IPS-18a (cell line): ENCODE measurements at regions not wholly inside any gene's neighbourhood (a gene's known extent, or its start where the extent isn't known, plus 50 kb on each side); places are given as distances from the start of the nearest gene placed in this dataset.

Experiments
- H3K27ac ChIP-seq: one replicate; pipeline ENCODE4 v1.5.1; 2013; ENCODE audit warnings: low read length
- H3K27me3 ChIP-seq: one replicate; pipeline ENCODE4 v1.6.1; 2013; ENCODE audit warnings: mild to moderate bottlenecking, low read length; ENCODE audit not compliant: control insufficient read depth, insufficient read depth
- H3K36me3 ChIP-seq: one replicate; pipeline ENCODE4 v1.6.1; 2013; ENCODE audit warnings: low read depth, low read length; ENCODE audit not compliant: control insufficient read depth
- H3K4me1 ChIP-seq: one replicate; pipeline ENCODE4 v1.6.1; 2013; ENCODE audit warnings: low read depth, low read length; ENCODE audit not compliant: control insufficient read depth
- H3K4me3 ChIP-seq: one replicate; pipeline ENCODE4 v1.5.1; 2013; ENCODE audit warnings: low read length
- H3K9ac ChIP-seq: one replicate; pipeline ENCODE4 v1.6.1; 2013; ENCODE audit warnings: mild to moderate bottlenecking, low read length, moderate library complexity
- H3K9me3 ChIP-seq: one replicate; pipeline ENCODE4 v1.6.1; 2013; ENCODE audit warnings: low read depth, low read length; ENCODE audit not compliant: control insufficient read depth

DNA sequence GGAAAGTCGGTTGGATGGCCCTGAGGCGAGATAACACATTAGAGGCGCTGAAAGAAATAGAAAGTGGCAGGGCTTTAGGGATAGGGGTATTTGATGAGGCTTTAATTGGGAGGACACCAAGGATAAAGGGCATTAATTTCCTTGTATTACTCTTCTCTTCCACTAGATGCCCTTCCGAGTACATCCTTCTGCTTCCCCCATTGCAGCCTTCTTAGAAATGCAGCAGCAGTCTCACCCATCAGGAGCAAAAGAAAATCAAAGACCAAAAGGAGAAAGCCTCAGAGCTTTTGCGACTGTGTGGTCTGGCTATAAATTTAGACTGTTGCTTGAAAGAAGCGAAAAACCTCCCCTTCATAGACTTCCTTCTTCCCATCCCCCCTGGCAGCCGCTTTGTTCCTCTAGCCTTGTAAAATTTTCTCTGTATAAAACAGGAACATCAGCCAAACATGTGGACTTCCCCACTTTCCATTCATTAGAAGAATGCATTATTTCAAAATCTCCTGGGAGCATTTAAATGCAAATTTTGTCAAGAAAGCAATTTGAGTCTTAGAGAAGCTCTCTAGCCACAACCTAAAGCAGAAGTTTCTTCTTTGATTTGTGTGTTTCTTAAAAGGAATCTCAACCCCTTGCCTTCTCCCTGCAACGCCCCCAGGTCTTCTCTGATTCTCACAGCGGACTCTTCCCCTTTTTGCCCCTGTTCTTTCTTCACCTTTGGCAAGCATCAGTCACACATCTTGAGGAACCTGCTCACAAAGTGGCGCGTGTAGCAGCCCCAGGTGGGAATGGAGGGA is 76.6 kb downstream of the NDUFS5 start:
- peak overlapping the region; percentile 91 for H3K9ac ChIP-seq
- no peaks in the 10 kb centered on the region for H3K27me3 ChIP-seq
- H3K4me1 ChIP-seq = peaks cover 44% of the 10 kb centered on the region
- peak overlapping the region; percentile 86 for H3K4me3 ChIP-seq
- H3K36me3 ChIP-seq = no peaks in the 10 kb centered on the region
- H3K9me3 ChIP-seq = no peaks in the 10 kb centered on the region
- peak overlapping the region; percentile 66 for H3K27ac ChIP-seq

DNA sequence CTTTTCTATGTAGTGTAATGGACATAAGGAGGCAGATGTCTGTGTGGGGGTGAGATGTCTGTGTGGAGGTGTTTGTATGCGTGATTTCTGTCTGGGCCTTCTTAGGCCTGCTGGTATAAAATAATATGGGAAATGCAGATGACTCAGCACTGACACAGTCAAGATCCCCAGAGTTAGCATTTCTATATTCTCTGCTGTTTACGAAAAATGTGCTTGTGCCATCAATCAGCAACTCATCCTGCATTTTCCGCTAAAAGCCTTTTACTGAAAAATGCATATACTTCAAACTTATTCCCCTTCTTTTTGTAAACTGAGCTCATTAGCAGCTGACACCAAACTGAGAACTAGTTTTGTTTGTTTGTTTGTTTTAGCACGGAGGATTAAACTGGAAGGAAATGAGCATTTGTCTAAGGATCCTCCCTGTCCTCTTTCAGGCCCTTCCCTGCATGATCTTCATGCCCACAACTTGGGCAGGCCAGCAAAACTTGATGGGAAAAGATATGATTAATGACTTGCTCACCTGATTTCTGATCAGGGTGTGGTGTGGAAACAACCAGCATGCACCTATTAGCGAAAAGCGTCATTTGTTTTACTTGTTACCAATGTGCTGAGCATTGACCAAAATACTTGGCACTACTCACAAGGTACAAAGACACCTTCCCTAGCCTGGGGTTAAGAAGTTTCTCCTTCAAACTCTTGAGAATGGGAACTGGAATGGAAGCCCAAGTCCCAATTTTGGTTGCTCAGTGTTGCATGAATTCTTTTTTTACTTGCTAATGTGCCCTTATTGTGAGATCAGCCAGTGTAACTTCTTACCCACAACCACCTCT is 77.4 kb downstream of the NDUFS5 start:
- Histone ChIP-seq H3K9ac (peak overlapping the region; percentile 91), H3K27me3 (no peaks in the 10 kb centered on the region), H3K4me3 (peak overlapping the region; percentile 86), H3K4me1 (peaks cover 48% of the 10 kb centered on the region), H3K27ac (peak overlapping the region; percentile 66), H3K9me3 (no peaks in the 10 kb centered on the region), H3K36me3 (no peaks in the 10 kb centered on the region)

DNA sequence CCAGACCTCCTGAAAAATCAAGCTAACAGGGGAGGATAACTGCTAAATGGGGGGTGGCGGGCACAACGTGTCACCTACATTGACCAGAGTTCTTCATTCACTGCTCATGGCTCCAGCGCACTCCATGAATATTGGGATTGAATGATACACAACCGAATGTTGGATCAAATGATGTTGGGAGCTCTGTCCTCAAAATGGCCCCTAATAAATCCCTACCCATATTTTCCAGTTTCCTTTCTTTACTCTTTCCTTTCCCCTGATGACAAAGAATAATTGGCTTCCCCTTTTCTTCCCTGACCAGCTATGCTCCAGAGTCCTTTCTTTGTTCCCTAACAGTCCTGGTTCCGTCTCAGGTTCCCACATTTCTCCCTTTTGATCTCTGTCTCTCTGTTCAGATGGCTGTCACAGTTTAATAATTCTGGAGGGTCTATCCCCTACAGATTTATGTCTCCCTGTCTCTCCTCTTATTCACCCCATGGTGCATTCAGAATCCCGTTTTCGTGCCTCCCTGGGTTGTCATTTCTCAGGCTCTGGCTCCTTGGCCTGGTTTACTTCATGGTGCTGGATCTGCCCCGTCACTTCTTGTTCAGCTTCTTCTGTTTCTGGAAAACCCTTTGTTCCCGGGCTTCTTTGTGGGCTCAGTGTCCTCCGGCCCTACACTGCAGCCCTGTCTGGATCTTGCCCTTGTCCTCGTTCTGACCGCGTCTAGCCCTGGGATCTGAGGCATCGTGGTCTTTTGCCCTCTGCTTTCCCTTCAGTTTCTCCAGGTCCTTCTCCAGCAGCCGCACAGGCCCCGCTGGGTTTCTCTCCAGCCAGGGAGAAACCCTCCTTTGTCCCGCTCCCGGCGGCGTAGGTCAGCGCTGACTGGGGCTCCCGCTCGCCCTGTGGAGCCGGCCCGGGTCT is 78.3 kb downstream of the NDUFS5 start:
- Histone ChIP-seq H3K9ac (peak overlapping the region; percentile 91), H3K27me3 (no peaks in the 10 kb centered on the region), H3K4me1 (peaks cover 51% of the 10 kb centered on the region), H3K4me3 (peak overlapping the region; percentile 86), H3K27ac (peak overlapping the region; percentile 66), H3K9me3 (no peaks in the 10 kb centered on the region), H3K36me3 (no peaks in the 10 kb centered on the region)

DNA sequence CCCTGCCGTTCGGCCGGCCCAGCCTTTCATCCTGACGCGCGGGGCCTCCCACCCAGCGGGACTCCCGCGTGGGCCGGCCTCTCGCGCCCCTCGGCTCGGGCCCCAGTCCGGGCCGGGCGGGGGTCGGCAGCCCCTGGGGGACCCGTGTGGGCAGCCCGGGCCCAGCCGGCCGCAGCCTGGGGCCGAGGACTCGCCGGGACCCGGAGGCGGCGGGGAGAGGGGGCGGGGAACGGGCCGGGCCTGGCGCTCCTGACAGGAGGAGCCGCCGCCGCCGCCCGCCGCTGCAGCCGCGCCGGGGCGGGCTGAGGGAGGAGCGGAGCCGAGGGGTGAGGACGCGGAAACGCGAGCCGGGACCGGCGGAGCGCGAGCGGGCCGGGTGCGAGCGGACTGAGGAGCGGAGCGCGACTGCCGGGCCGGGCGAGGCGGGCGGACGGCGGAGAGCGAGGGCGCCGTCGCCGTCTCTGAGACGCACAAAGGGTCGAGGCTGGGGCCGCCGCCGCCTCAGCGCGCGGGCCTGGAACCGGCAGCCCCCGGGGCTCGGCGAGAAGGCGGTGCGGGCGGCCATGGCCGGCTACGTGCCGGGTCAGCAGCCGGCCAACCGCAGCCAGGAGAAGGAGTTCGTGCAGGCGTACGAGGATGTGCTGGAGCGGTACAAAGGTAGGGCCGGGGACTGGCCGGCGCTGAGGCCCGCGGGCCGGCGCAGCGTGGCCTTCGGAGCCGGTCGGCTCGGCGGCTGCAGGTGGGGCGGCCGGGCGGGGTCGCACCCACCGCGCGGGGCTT is 79.1 kb downstream of the NDUFS5 start:
- peak overlapping the region; percentile 76 for H3K27ac ChIP-seq

DNA sequence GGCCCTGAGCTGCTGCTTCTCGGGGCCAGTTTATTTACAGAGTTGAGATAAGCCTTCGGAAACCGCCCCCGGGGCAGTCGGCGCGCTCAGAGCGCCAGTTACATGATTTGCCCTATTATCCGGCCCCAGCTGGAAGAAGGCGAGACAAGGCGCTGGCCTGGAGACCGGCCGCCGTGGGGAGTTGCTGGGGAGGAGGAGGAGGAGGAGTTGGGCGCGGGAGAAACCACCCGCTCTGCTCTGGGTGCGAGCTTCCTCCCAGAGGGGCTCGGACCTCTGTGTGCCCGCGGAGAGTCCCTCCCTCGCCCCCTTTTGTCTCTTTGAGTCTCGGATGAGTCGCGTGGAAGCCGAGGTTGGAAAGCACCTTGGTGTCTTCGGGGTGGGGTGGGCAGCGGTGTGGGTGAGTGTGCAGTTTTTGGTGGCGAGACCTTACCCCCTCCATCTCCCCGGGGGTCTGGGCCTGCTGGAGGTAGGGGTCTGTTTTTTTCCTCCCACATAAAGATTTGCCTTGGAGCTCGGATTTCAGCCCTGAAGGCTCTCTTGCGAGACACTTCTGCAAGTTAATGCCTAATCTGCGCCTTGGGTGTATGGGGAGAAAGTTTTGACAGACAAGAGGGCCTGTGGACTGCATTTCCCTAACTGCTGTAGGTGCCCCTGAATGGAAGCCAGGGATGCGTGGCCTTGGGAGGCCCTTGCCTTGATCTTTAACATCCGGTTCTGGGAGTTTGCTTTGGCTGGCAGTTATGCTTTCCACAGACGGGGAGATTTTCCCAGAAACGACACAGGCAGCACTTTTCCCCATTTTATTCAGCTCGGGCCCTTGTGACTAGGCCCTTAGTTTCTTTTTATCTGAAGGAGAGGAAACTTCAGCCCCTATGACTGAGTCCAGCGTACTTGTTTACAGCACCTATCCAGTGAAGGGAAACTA is 80.0 kb downstream of the NDUFS5 start:
- Histone ChIP-seq H3K27ac (peak overlapping the region; percentile 76), H3K4me1 (peaks cover 51% of the 10 kb centered on the region)

More for the DNA sequence above, 79.1 kb downstream of the NDUFS5 start:
- no peaks in the 10 kb centered on the region for H3K27me3 ChIP-seq
- peak overlapping the region; percentile 86 for H3K4me3 ChIP-seq
- H3K9me3 ChIP-seq = no peaks in the 10 kb centered on the region
- peaks cover 51% of the 10 kb centered on the region for H3K4me1 ChIP-seq
- H3K36me3 ChIP-seq = no peaks in the 10 kb centered on the region
- peak overlapping the region; percentile 91 for H3K9ac ChIP-seq

DNA sequence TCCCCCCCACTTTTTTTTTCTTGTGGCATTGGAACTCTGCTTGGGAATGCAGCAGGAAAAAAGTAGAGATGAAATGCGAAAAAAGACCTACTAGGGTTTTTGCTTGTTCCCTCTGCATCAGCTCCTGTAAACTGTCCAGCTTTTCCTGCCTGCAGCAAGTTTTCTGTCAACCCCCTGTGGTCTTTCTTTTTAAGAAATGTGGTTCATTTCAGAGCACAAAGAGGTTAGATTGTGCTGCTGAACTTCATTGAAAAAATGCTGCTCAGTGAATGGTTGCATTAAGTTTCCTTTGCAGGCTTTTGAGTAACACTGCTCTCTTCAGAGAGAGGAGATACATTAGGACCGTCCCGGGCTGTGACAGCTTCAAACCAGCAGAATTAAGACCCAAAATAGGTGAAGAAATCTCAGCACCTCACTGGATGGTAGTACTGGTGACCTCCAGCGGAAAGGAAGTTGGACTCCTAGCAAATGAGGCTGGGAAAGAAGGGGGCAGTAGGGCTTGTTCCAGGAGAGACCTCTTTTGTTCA is 80.7 kb downstream of the NDUFS5 start:
- no peaks in the 10 kb centered on the region for H3K36me3 ChIP-seq
- no peaks in the 10 kb centered on the region for H3K9me3 ChIP-seq
- H3K27ac ChIP-seq = peak overlapping the region; percentile 79
- H3K4me1 ChIP-seq = peaks cover 54% of the 10 kb centered on the region
- H3K4me3 ChIP-seq = peak overlapping the region; percentile 86
- H3K27me3 ChIP-seq = no peaks in the 10 kb centered on the region
- peak overlapping the region; percentile 84 for H3K9ac ChIP-seq

More for the DNA sequence above, 80.0 kb downstream of the NDUFS5 start:
- no peaks in the 10 kb centered on the region for H3K27me3 ChIP-seq
- H3K9me3 ChIP-seq = no peaks in the 10 kb centered on the region
- peak overlapping the region; percentile 86 for H3K4me3 ChIP-seq
- no peaks in the 10 kb centered on the region for H3K36me3 ChIP-seq
- peak overlapping the region; percentile 84 for H3K9ac ChIP-seq

DNA sequence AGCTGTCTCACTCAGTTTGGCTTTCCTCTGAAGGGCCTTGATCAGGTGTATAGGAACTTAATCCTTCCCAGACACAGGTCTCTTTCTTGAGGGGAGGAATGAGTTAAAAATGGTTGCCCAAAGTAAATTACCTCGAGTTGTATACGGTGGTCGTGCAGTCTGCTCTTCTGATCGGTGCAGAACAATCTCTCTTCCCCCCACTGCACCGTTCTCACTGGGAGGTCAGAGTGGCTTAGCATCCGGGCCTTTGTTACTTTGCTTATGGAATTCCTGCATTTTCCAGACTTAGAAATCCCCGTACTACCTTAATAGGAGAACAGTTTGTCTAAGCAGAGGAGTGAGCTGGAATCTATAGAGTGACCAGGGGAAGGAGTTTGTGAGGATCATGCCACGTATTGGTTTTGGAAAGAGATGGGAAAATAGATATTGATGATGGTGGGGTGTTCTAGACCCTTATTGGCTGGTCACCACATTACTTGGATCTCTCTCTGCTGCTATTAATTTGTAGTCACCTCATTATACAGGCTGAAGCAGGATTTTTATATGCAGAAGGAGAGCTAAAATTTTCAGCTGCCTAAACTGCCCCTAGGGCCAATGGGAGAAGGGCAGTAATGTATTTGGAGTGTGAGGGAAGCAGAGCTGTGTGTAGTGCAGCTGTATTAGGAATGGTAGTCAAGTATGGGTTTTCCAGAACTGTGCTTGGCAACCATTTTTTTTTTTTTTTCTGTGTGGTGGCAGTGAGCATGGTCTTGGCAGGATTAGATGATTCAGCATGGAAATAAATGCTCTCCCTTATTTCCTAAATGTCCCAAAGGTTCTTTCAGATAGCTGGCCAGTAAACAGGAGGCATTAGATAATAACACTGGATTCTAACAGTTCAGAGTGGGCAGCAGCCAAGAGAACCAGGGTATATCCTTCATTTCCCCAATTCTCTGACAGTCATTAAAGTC is 81.5 kb downstream of the NDUFS5 start:
- H3K27ac ChIP-seq = peak overlapping the region; percentile 79
- no peaks in the 10 kb centered on the region for H3K36me3 ChIP-seq
- H3K27me3 ChIP-seq = no peaks in the 10 kb centered on the region
- H3K9me3 ChIP-seq = no peaks in the 10 kb centered on the region
- H3K9ac ChIP-seq = peak overlapping the region; percentile 84
- H3K4me1 ChIP-seq = peaks cover 51% of the 10 kb centered on the region
- peak overlapping the region; percentile 86 for H3K4me3 ChIP-seq

DNA sequence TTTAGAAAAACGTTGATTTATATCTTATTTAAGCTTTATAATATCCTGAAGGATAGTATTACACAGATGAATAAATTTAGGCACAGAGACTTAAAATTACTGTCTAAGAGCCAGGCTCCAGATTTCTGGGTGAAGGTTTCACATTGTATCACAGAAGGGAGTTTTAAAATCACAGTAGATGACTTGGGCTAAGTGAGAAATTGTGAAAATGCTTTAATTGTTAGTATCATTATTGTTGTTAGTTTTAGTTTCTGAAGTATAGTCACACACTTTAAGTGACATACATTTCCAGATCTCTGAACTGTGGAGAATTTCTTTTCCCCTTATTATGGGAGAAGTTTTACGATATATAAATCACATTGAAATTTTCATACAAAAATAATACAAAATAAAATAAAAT is 83.5 kb downstream of the NDUFS5 start:
- H3K4me1 ChIP-seq = peaks cover 30% of the 10 kb centered on the region
- H3K27ac ChIP-seq = no peak overlapping the region
- no peak overlapping the region for H3K9ac ChIP-seq
- no peaks in the 10 kb centered on the region for H3K27me3 ChIP-seq
- H3K36me3 ChIP-seq = no peaks in the 10 kb centered on the region
- no peaks in the 10 kb centered on the region for H3K9me3 ChIP-seq
- no peak overlapping the region for H3K4me3 ChIP-seq

DNA sequence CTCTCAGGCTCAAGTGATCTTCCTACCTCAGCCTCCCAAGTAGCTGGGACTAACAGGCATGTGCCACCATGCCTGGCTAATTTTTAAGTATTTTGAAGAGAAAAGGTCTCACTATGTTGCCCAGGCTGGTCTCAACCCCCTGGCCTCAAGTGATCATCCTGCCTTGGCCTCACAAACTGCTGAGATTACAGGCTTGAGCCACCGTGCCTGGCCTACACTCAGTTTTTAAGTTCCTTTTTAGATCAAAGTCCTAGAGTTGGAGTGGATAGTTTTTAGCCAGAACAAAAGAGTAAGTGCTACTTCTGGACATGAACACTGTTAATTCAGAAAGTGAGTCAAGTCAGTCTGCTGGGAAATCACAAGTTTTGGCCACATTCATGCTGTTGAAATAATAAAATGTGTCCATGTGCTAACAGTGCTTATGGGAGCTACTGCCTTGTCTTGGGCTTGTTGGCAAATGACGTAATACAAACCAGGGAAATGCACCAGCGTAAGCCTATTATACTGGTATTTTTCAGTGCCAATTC is 84.2 kb downstream of the NDUFS5 start:
- Histone ChIP-seq H3K4me3 (no peak overlapping the region), H3K9me3 (no peaks in the 10 kb centered on the region), H3K9ac (no peak overlapping the region), H3K4me1 (peaks cover 34% of the 10 kb centered on the region), H3K27me3 (no peaks in the 10 kb centered on the region), H3K36me3 (no peaks in the 10 kb centered on the region), H3K27ac (no peak overlapping the region)
